Gastroesophageal sphincter (tissue), 4 donors: ENCODE measurements at regions not wholly inside any gene's neighbourhood (a gene's known extent, or its start where the extent isn't known, plus 50 kb on each side); places are given as distances from the start of the nearest gene placed in this dataset.
"Not testable (repeated sequence)": the region's sequence is repeated elsewhere in the genome, so short reads cannot be mapped to it uniquely, and the experiment has no call there.

ENCODE experiments used
- ATAC-seq: fragments of 150-250 bp; one replicate; pipeline ENCODE4 v1.9.1; 2016; ENCODE audit warnings: mild to moderate bottlenecking, moderate library complexity
- H3K27ac ChIP-seq, 4 donors: fragments of 200-600 bp; sonication (generic) in 3 of 4; 1 replicate in 3 of 4; 2 replicates in 1 of 4; pipeline ENCODE4 v1.5.1; 2016 to 2019
- H3K27me3 ChIP-seq: fragments of 200-600 bp; sonication (generic); one replicate; pipeline ENCODE4 v1.5.1; 2019
- H3K36me3 ChIP-seq, 2 donors: fragments of 200-600 bp; sonication (generic); one replicate each; pipeline ENCODE4 v1.5.1; 2019; ENCODE audit warnings: control low read depth in 1 of 2
- H3K4me1 ChIP-seq, 3 donors: fragments of 200-600 bp; sonication (generic); 1 replicate in 2 of 3; 2 replicates in 1 of 3; pipeline ENCODE4 v1.5.1; 2016 to 2019; ENCODE audit warnings: control low read depth in 2 of 3
- H3K4me3 ChIP-seq, 2 donors: fragments of 200-600 bp; sonication (generic); one replicate each; pipeline ENCODE4 v1.5.1; 2019; ENCODE audit warnings: mild to moderate bottlenecking in 1 of 2, moderate library complexity in 1 of 2
- H3K9me3 ChIP-seq, 3 donors: fragments of 200-600 bp; sonication (generic); one replicate each; pipeline ENCODE4 v1.5.1; 2017 to 2019; ENCODE audit warnings: control low read depth in 2 of 3
- EP300 ChIP-seq: sonication (generic); formaldehyde crosslinking; IDR thresholded peaks from one replicate; pipeline ENCODE4 v1.6.1; 2017; ENCODE audit warnings: antibody characterized with exemption, mild to moderate bottlenecking
- POLR2A ChIP-seq, 2 donors: fragments of 450-650 bp; IDR thresholded peaks; one replicate each; pipeline ENCODE4 v1.6.1; 2017; ENCODE audit warnings: antibody characterized with exemption in 2 of 2, mild to moderate bottlenecking in 2 of 2, moderate library complexity in 1 of 2
- POLR2AphosphoS5 ChIP-seq: sonication (generic); formaldehyde crosslinking; IDR thresholded peaks from one replicate; pipeline ENCODE4 v1.6.1; 2017; ENCODE audit warnings: antibody characterized with exemption
- WGBS, 2 donors: methylation state at CpG; one replicate each; pipeline ENCODE4 v1.1.5; 2018; ENCODE audit warnings: low coverage in 1 of 2; 5-methylcytosine and 5-hydroxymethylcytosine counted together
- TF ChIP-seq, protein P1 (sequence below), 4 experiments: fragments of 200-600 bp in 2 of 4; fragments of 450-650 bp in 2 of 4; sonication (generic) in 1 of 4; IDR thresholded peaks; one replicate each; pipeline ENCODE4 v1.5.1; 2017 to 2019; ENCODE audit warnings: antibody characterized with exemption in 4 of 4, mild to moderate bottlenecking in 2 of 4, moderate library complexity in 2 of 4

DNA sequence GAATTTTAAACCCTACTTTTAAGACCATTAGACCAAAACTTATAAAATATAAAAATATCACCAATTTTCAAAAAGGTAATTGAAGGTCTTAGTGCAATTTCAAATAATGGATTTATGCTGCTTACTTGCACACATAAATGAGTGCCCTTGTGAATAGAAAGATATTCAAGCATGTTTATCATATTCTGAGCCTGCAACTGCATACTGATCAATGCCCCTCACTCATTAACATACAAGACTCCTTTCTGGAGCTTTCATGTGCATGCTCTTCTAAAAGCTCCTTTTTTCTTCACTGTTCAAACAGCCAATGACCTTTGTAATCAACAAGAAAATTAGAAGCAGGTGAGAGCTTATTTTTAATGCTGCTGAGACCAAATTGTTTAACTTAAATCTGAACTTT is 1139.3 kb downstream of the HACE1 start:
- TF ChIP-seq POLR2A (IDR thresholded peaks at IDR 0.05) (no peak), POLR2AphosphoS5 (no peak), EP300 (no peak)
- TF ChIP-seq, protein P1, sequence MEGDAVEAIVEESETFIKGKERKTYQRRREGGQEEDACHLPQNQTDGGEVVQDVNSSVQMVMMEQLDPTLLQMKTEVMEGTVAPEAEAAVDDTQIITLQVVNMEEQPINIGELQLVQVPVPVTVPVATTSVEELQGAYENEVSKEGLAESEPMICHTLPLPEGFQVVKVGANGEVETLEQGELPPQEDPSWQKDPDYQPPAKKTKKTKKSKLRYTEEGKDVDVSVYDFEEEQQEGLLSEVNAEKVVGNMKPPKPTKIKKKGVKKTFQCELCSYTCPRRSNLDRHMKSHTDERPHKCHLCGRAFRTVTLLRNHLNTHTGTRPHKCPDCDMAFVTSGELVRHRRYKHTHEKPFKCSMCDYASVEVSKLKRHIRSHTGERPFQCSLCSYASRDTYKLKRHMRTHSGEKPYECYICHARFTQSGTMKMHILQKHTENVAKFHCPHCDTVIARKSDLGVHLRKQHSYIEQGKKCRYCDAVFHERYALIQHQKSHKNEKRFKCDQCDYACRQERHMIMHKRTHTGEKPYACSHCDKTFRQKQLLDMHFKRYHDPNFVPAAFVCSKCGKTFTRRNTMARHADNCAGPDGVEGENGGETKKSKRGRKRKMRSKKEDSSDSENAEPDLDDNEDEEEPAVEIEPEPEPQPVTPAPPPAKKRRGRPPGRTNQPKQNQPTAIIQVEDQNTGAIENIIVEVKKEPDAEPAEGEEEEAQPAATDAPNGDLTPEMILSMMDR (IDR thresholded peaks at IDR 0.05): no peak

DNA sequence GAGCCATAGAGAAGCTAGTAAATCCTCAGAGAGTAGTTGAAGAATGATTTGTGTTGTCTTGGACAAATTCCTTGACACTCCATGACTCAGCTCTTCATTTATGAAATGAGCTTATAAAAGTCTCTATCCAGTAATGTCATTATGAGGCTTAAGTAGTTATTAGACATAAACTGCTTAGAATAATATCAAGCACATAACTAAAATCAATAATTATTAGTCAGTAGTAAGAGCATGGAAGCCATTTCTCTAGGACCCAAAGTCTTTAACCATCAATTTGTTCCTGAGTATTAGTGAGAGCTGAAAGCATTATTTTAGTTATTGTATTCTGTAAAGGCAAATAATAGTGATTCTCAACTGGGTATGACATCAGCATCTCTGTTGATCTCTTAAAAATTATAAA is 1140.2 kb downstream of the HACE1 start:
- H3K4me3 ChIP-seq: no peak overlapping the region
- TF ChIP-seq EP300: no peak
- no peak for TF ChIP-seq POLR2AphosphoS5
- TF ChIP-seq, protein P1 (IDR thresholded peaks at IDR 0.05): no peak
- TF ChIP-seq POLR2A (IDR thresholded peaks at IDR 0.05): no peak
- no peaks in the 10 kb centered on the region for H3K9me3 ChIP-seq
- H3K36me3 ChIP-seq: no peaks in the 10 kb centered on the region
- H3K27me3 ChIP-seq: no peaks in the 10 kb centered on the region
- H3K4me1 ChIP-seq: no peaks in the 10 kb centered on the region
- ATAC-seq: no peak
- no peak overlapping the region for H3K27ac ChIP-seq

More for the DNA sequence above, 1139.3 kb downstream of the HACE1 start:
- Histone ChIP-seq H3K27me3 (no peaks in the 10 kb centered on the region), H3K4me1 (no peaks in the 10 kb centered on the region), H3K36me3 (no peaks in the 10 kb centered on the region), H3K9me3 (no peaks in the 10 kb centered on the region), H3K27ac (no peak overlapping the region), H3K4me3 (no peak overlapping the region)
- no peak for ATAC-seq

GRCh38 chr6:103715269-103715668 is 1144.5 kb downstream of the HACE1 start:
- Histone ChIP-seq H3K4me3 (no peak overlapping the region), H3K9me3 (no peaks in the 10 kb centered on the region), H3K27ac (no peak overlapping the region), H3K36me3 (no peaks in the 10 kb centered on the region), H3K27me3 (no peaks in the 10 kb centered on the region), H3K4me1 (no peaks in the 10 kb centered on the region)
- no peak for ATAC-seq
- WGBS, 2 donors: 88 to 90% methylated on average over 2 of the region's 2 CpGs
- no peak for TF ChIP-seq POLR2AphosphoS5

GRCh38 chr6:103709236-103709635 is 1150.5 kb downstream of the HACE1 start:
- H3K9me3 ChIP-seq, H3K36me3 ChIP-seq, H3K27ac ChIP-seq, ATAC-seq, H3K27me3 ChIP-seq, H3K4me3 ChIP-seq, H3K4me1 ChIP-seq: not testable (repeated sequence)
- whole genome bisulfite sequencing, 2 donors: no CpG with 5 or more reads among the region's 15 CpGs

- WGBS, 2 donors: 75 to 79% methylated on average over 3 of the region's 3 CpGs
- Histone ChIP-seq H3K4me1 (no peaks in the 10 kb centered on the region), H3K27me3 (no peaks in the 10 kb centered on the region), H3K27ac (no peak overlapping the region), H3K9me3 (no peaks in the 10 kb centered on the region), H3K36me3 (no peaks in the 10 kb centered on the region), H3K4me3 (no peak overlapping the region)
- no peak for TF ChIP-seq EP300
- TF ChIP-seq, protein P1 (IDR thresholded peaks at IDR 0.05): no peak
- no peak for TF ChIP-seq POLR2AphosphoS5
- TF ChIP-seq POLR2A (IDR thresholded peaks at IDR 0.05): no peak
- no peak for ATAC-seq
Observed at GRCh38 chr6:103707596-103708325, 1152.0 kb downstream of the HACE1 start.

DNA sequence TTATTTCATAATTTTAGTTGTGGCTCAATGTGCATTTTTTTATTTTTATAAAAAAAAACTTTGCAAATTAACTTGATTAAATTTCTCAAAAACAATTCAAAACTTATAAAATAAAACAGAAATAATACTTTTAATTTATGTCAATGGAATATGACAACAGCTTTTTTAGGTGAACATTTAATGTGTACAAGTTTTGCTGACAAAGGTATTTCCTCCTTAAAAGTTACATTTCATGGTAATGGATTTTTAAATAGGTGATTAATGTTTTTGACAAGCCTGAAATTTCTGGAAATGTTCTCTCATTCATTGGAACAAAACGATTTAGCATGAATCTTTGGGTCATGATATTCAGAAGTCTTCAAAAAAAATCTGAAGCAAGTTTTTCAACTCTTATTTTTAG is 1160.0 kb downstream of the HACE1 start:
- H3K27ac ChIP-seq: no peak overlapping the region
- TF ChIP-seq, protein P1 (IDR thresholded peaks at IDR 0.05): no peak
- no peak for TF ChIP-seq POLR2AphosphoS5
- H3K4me1 ChIP-seq: no peaks in the 10 kb centered on the region
- H3K36me3 ChIP-seq: no peaks in the 10 kb centered on the region
- H3K27me3 ChIP-seq: no peaks in the 10 kb centered on the region
- H3K4me3 ChIP-seq: no peak overlapping the region
- 0 to 13% methylated on average over 1 of the region's 1 CpG for WGBS, 2 donors
- no peak for ATAC-seq
- H3K9me3 ChIP-seq: no peaks in the 10 kb centered on the region
